Esophagus muscularis mucosa (tissue), 3 donors: ENCODE measurements at regions not wholly inside any gene's neighbourhood (a gene's known extent, or its start where the extent isn't known, plus 50 kb on each side); places are given as distances from the start of the nearest gene placed in this dataset.

Experiments used
- CTCF ChIP-seq, 3 experiments: fragments of 200-600 bp in 2 of 3; fragments of 450-650 bp in 1 of 3; sonication (generic) in 2 of 3; IDR thresholded peaks; one replicate each; pipeline ENCODE4 v1.5.1; 2017 to 2019; ENCODE audit warnings: antibody characterized with exemption in 3 of 3, mild to moderate bottlenecking in 2 of 3, moderate library complexity in 1 of 3
- POLR2A ChIP-seq: fragments of 450-650 bp; IDR thresholded peaks from one replicate; pipeline ENCODE4 v1.6.1; 2017; ENCODE audit warnings: antibody characterized with exemption, moderate library complexity, mild to moderate bottlenecking, low read depth
- POLR2AphosphoS5 ChIP-seq, 2 donors: sonication (generic); formaldehyde crosslinking; IDR thresholded peaks; one replicate each; pipeline ENCODE4 v1.6.1; 2017; ENCODE audit warnings: antibody characterized with exemption in 2 of 2

- TF ChIP-seq POLR2AphosphoS5 (IDR thresholded peaks at IDR 0.05) (no peak), CTCF (IDR thresholded peaks at IDR 0.05) (no peak), POLR2A (no peak)
These were observed 86.7 kb upstream of the IPO5 start for GRCh38 chr13:97866751-97867150.
